WERI-Rb-1 (cell line): ENCODE measurements at regions not wholly inside any gene's neighbourhood (a gene's known extent, or its start where the extent isn't known, plus 50 kb on each side); places are given as distances from the start of the nearest gene placed in this dataset.

ENCODE experiments used
- DNase-seq: peaks from one replicate; pipeline ENCODE4 v3.0.0-alpha.2; 2020
- H3K27ac ChIP-seq: fragments of 250-450 bp; sonication (Bioruptor Pico); 2 replicates; pipeline ENCODE4 v1.5.1; 2020; ENCODE audit warnings: mild to moderate bottlenecking, moderate library complexity
- H3K27me3 ChIP-seq: fragments of 250-450 bp; sonication (Bioruptor Pico); 2 replicates; pipeline ENCODE4 v1.5.1; 2021; ENCODE audit warnings: mild to moderate bottlenecking, low read depth, moderate library complexity; ENCODE audit not compliant: insufficient read depth, severe bottlenecking
- H3K36me3 ChIP-seq: fragments of 250-450 bp; sonication (Bioruptor Pico); 2 replicates; pipeline ENCODE4 v1.5.1; 2020; ENCODE audit warnings: mild to moderate bottlenecking, moderate library complexity
- H3K4me3 ChIP-seq: 2 replicates; pipeline ENCODE4 v1.5.1; 2011; ENCODE audit warnings: low read depth, mild to moderate bottlenecking, control low read depth, low read length
- H3K9me3 ChIP-seq: fragments of 250-450 bp; sonication (Bioruptor Pico); 2 replicates; pipeline ENCODE4 v1.5.1; 2021; ENCODE audit warnings: mild to moderate bottlenecking, moderate library complexity; ENCODE audit not compliant: severe bottlenecking
- CTCF ChIP-seq: IDR thresholded peaks from 2 replicates; pipeline ENCODE4 v1.5.1; 2011; ENCODE audit warnings: low read depth, mild to moderate bottlenecking, control low read depth, inconsistent platforms, low read length

- DNase-seq = peak; percentile 0
- H3K27me3 ChIP-seq = no peaks in the 10 kb centered on the region
- no peak overlapping the region for H3K4me3 ChIP-seq
- H3K36me3 ChIP-seq = no peaks in the 10 kb centered on the region
- no peaks in the 10 kb centered on the region for H3K9me3 ChIP-seq
- no peak for TF ChIP-seq CTCF
- no peak overlapping the region for H3K27ac ChIP-seq
Measured at GRCh38 chr1:36733748-36734147, 251.0 kb upstream of the CSF3R start.

- no peak for DNase-seq
- H3K9me3 ChIP-seq = peaks cover 4% of the 10 kb centered on the region
- H3K27ac ChIP-seq = no peak overlapping the region
- no peaks in the 10 kb centered on the region for H3K27me3 ChIP-seq
- H3K36me3 ChIP-seq = no peaks in the 10 kb centered on the region
- no peak overlapping the region for H3K4me3 ChIP-seq
- TF ChIP-seq CTCF = no peak
Measured at GRCh38 chr1:36732015-36732356, 249.3 kb upstream of the CSF3R start.

- TF ChIP-seq CTCF = peak; percentile 67
- DNase-seq = peak; percentile 47
- Histone ChIP-seq H3K27me3 (no peaks in the 10 kb centered on the region), H3K4me3 (no peak overlapping the region), H3K36me3 (no peaks in the 10 kb centered on the region), H3K27ac (no peak overlapping the region), H3K9me3 (peaks cover 4% of the 10 kb centered on the region)
Measured at GRCh38 chr1:36731226-36732014, 248.7 kb upstream of the CSF3R start.

GRCh38 chr1:36730599-36730998 is 247.9 kb upstream of the CSF3R start:
- Histone ChIP-seq H3K36me3 (no peaks in the 10 kb centered on the region), H3K27ac (no peak overlapping the region), H3K4me3 (no peak overlapping the region), H3K9me3 (peaks cover 6% of the 10 kb centered on the region), H3K27me3 (no peaks in the 10 kb centered on the region)
- TF ChIP-seq CTCF = no peak
- DNase-seq = peak; percentile 0

- Histone ChIP-seq H3K4me3 (no peak overlapping the region), H3K9me3 (peaks cover 6% of the 10 kb centered on the region), H3K36me3 (no peaks in the 10 kb centered on the region), H3K27ac (no peak overlapping the region), H3K27me3 (no peaks in the 10 kb centered on the region)
- no peak for DNase-seq
- no peak for TF ChIP-seq CTCF
Measured at GRCh38 chr1:36729716-36730510, 247.2 kb upstream of the CSF3R start.
